Right lobe of liver (tissue), 6 donors: ENCODE measurements at regions not wholly inside any gene's neighbourhood (a gene's known extent, or its start where the extent isn't known, plus 50 kb on each side); places are given as distances from the start of the nearest gene placed in this dataset.

Source experiments
- ATAC-seq, 4 donors: fragments of 200-7000 bp; cut with Tn5 transposase; one replicate each; pipeline ENCODE4 v1.9.1; 2020; ENCODE audit warnings: mild to moderate bottlenecking in 4 of 4, moderate library complexity in 4 of 4
- DNase-seq, 3 donors: peaks; one replicate each; pipeline ENCODE4 v3.0.0-alpha.2; 2020
- H3K27ac ChIP-seq, 3 donors: fragments of 200-600 bp; one replicate each; pipeline ENCODE4 v1.8.0; 2022
- H3K27me3 ChIP-seq, 2 donors: fragments of 200-600 bp; one replicate each; pipeline ENCODE4 v1.8.0; 2022
- H3K36me3 ChIP-seq, 4 donors: fragments of 200-600 bp; sonication (generic) in 1 of 4; one replicate each; pipeline versions ENCODE4 v1.5.1 to v1.8.0; 2017 to 2022; ENCODE audit warnings: control low read depth in 1 of 4
- H3K4me1 ChIP-seq, 4 donors: fragments of 200-600 bp; sonication (generic) in 1 of 4; one replicate each; pipeline versions ENCODE4 v1.5.1 to v1.8.0; 2017 to 2022; ENCODE audit warnings: control low read depth in 1 of 4
- H3K4me3 ChIP-seq, 3 donors: fragments of 200-600 bp; one replicate each; pipeline ENCODE4 v1.8.0; 2022
- H3K9me3 ChIP-seq, 4 donors: fragments of 200-600 bp; sonication (generic) in 1 of 4; one replicate each; pipeline versions ENCODE4 v1.5.1 to v1.8.0; 2017 to 2022; ENCODE audit warnings: control low read depth in 1 of 4
- POLR2A ChIP-seq: fragments of 450-650 bp; IDR thresholded peaks from one replicate; pipeline ENCODE4 v1.6.1; 2017; ENCODE audit warnings: antibody characterized with exemption, mild to moderate bottlenecking
- WGBS: methylation state at CpG from one replicate; pipeline ENCODE4 v1.1.6; 2018; ENCODE audit warnings: low coverage, low lambda C conversion rate; ENCODE audit not compliant: insufficient coverage; ENCODE audit errors: missing lambda C conversion rate; 5-methylcytosine and 5-hydroxymethylcytosine counted together
- intact Hi-C, 2 donors: fragments of 100-400 bp; cut with DNase I; formaldehyde crosslinking; loops; one replicate each; pipeline versions ENCODE4 v1.11.2 to v1.14.1; 2022
- TF ChIP-seq, protein P1 (sequence below), 4 donors: fragments of 200-600 bp in 3 of 4; fragments of 450-650 bp in 1 of 4; IDR thresholded peaks; one replicate each; pipeline versions ENCODE4 v1.5.1 to v1.8.0; 2016 to 2022; ENCODE audit warnings: antibody characterized with exemption in 4 of 4, mild to moderate bottlenecking in 2 of 4
- donor health status: DM: no; HTN: yes; CAD: no.
- donor health status: DM: no; HTN: no; CAD: no.
- donor health status: DM: no; HTN: no; CAD: no.
- donor health status: DM: no; HTN: yes; CAD: no.
- donor health status: DM: no; HTN: yes; CAD: no.

DNA sequence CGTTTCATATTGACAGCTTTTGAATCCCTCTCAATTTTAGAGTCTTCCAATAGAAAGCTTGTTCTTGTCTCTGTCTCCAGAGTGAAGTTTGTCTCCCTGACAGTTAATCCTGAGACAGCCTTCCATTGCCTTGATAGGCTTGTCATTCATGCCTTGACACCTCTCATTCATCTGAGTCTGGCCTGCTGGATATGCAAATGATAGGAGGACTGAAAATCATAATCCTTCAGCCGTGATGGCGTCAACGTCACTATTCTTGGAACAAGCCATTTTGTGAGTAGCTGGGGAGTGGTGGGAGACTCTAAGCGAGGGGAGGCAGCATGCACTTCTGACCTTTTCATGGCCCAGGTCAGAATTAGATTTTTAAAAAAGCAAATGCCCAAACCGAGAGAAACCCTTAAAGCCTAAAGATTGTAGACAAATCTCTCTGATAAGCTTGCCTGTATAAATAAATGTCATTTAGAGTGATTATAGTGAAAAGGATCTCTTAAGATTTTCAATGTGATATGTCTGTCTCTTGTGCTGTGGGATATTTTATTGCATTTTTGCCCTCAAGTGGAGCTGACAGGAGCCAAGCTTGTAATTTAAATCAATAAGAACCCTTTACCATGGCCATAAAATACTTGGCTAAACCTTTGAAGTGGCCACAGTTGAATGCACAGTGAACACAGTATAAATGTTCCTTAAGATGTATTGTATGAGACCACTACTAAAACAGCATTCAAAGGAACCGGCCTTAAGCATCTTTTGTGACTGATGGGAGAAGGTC is 148.8 kb downstream of the SNX10 start:
- H3K27me3 ChIP-seq = no peaks in the 10 kb centered on the region
- no peaks in the 10 kb centered on the region for H3K9me3 ChIP-seq
- no peak overlapping the region for H3K27ac ChIP-seq
- intact Hi-C loops = no loop called here
- H3K36me3 ChIP-seq = no peaks in the 10 kb centered on the region
- no peak for DNase-seq
- 85% methylated on average over 7 of the region's 7 CpGs for WGBS
- no peak overlapping the region for H3K4me3 ChIP-seq
- H3K4me1 ChIP-seq = no peaks in the 10 kb centered on the region
- no peak for ATAC-seq
- no peak for TF ChIP-seq POLR2A
- TF ChIP-seq, protein P1, sequence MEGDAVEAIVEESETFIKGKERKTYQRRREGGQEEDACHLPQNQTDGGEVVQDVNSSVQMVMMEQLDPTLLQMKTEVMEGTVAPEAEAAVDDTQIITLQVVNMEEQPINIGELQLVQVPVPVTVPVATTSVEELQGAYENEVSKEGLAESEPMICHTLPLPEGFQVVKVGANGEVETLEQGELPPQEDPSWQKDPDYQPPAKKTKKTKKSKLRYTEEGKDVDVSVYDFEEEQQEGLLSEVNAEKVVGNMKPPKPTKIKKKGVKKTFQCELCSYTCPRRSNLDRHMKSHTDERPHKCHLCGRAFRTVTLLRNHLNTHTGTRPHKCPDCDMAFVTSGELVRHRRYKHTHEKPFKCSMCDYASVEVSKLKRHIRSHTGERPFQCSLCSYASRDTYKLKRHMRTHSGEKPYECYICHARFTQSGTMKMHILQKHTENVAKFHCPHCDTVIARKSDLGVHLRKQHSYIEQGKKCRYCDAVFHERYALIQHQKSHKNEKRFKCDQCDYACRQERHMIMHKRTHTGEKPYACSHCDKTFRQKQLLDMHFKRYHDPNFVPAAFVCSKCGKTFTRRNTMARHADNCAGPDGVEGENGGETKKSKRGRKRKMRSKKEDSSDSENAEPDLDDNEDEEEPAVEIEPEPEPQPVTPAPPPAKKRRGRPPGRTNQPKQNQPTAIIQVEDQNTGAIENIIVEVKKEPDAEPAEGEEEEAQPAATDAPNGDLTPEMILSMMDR (IDR thresholded peaks at IDR 0.05) = no peak

DNA sequence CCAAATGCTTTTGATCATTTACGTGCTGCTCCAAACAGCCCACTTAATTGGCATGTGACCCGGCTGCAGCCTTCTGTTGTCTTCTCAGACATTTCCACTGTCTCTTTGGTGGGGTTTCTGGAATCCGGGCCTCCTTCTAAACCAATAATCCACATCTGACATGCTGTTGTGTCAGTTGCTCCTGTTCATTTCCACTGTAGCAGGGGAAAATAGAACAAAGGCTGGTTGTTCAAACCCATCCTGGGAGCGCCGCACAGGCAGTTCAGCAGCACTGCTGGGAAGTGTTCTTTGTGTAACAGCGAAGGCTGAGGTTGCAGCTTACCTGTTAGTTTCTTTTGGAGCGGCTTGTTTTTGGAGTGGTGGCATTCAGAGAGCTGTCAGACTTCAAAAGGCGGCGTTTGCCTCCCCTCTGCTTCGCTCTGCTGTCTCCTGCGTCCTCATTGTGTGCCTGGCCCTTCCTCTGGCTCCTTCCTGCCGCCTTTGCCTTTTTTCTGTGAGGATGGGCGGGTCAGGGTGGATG is 149.4 kb downstream of the SNX10 start:
- Histone ChIP-seq H3K4me1 (no peaks in the 10 kb centered on the region), H3K27ac (no peak overlapping the region), H3K27me3 (no peaks in the 10 kb centered on the region), H3K36me3 (no peaks in the 10 kb centered on the region), H3K4me3 (no peak overlapping the region), H3K9me3 (no peaks in the 10 kb centered on the region)
- DNase-seq (no peak), ATAC-seq (no peak)
- 56% methylated on average over 11 of the region's 13 CpGs for WGBS
- intact Hi-C loops = no loop called here
- TF ChIP-seq POLR2A = no peak
- TF ChIP-seq, protein P1 (IDR thresholded peaks at IDR 0.05) = no peak

- 87% methylated on average over 7 of the region's 7 CpGs for WGBS
- DNase-seq = no peak
- intact Hi-C loops = no loop called here
- H3K36me3 ChIP-seq = no peaks in the 10 kb centered on the region
- TF ChIP-seq, protein P1 (IDR thresholded peaks at IDR 0.05) = no peak
- no peak for TF ChIP-seq POLR2A
- no peaks in the 10 kb centered on the region for H3K9me3 ChIP-seq
- H3K4me1 ChIP-seq = no peaks in the 10 kb centered on the region
- ATAC-seq = no peak
- no peak overlapping the region for H3K4me3 ChIP-seq
- no peak overlapping the region for H3K27ac ChIP-seq
- no peaks in the 10 kb centered on the region for H3K27me3 ChIP-seq
These were observed 150.1 kb downstream of the SNX10 start for GRCh38 chr7:26441611-26442277.

DNA sequence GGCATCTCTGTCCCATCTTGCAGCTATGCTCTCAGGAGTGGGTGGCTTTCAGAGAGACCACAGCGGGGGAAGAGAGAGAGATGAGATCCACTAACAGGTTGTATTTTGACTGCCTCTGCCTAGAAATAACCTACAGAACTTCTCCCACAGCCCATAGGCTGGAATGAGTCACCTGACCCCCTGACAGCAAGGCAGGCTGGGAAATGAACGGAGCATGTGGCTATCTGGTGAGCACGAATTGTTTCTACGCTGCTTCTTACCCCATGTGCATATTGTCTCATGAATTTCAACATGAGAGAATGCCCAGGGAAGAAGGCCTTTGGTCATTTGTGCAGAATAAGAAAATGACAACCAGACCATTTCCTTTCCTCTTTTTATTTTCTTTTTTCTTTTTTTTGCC is 151.3 kb downstream of the SNX10 start:
- intact Hi-C loops = no loop called here
- ATAC-seq (no peak), DNase-seq (no peak)
- Histone ChIP-seq H3K36me3 (no peaks in the 10 kb centered on the region), H3K27me3 (no peaks in the 10 kb centered on the region), H3K4me3 (no peak overlapping the region), H3K9me3 (no peaks in the 10 kb centered on the region), H3K27ac (no peak overlapping the region), H3K4me1 (no peaks in the 10 kb centered on the region)
- TF ChIP-seq POLR2A = no peak
- TF ChIP-seq, protein P1 (IDR thresholded peaks at IDR 0.05) = no peak
- 84% methylated on average over 4 of the region's 4 CpGs for WGBS
